M059J (cell line): ENCODE measurements at regions not wholly inside any gene's neighbourhood (a gene's known extent, or its start where the extent isn't known, plus 50 kb on each side); places are given as distances from the start of the nearest gene placed in this dataset.
"Not testable (repeated sequence)": the region's sequence is repeated elsewhere in the genome, so short reads cannot be mapped to it uniquely, and the experiment has no call there.

Experiments used
- DNase-seq: peaks from one replicate; pipeline ENCODE4 v3.0.0-alpha.2; 2012; ENCODE audit warnings: low read depth

- no peak for DNase-seq
These were observed 113.0 kb upstream of the DPP6 start for GRCh38 chr7:153939177-153939576.

- DNase-seq = no peak
These were observed 112.5 kb upstream of the DPP6 start for GRCh38 chr7:153939654-153940053.

GRCh38 chr7:153941061-153941460, 111.1 kb upstream of the DPP6 start:
- DNase-seq = no peak

- no peak for DNase-seq
These were observed 110.2 kb upstream of the DPP6 start for GRCh38 chr7:153942036-153942435.

GRCh38 chr7:153943457-153943856, 108.7 kb upstream of the DPP6 start:
- no peak for DNase-seq

- no peak for DNase-seq
These were observed 108.3 kb upstream of the DPP6 start for GRCh38 chr7:153943861-153944260.

- DNase-seq = no peak
These were observed 104.1 kb upstream of the DPP6 start for GRCh38 chr7:153948060-153948459.

GRCh38 chr7:153951316-153951715, 100.9 kb upstream of the DPP6 start:
- no peak for DNase-seq

GRCh38 chr7:153954477-153954876, 97.7 kb upstream of the DPP6 start:
- DNase-seq = no peak

- not testable (repeated sequence) for DNase-seq
These were observed 94.5 kb upstream of the DPP6 start for GRCh38 chr7:153957677-153958076.

GRCh38 chr7:153958381-153958780, 93.8 kb upstream of the DPP6 start:
- not testable (repeated sequence) for DNase-seq

- not testable (repeated sequence) for DNase-seq
These were observed 93.4 kb upstream of the DPP6 start for GRCh38 chr7:153958789-153959188.

- not testable (repeated sequence) for DNase-seq
These were observed 87.6 kb upstream of the DPP6 start for GRCh38 chr7:153964481-153965112.

GRCh38 chr7:153969016-153969415, 83.2 kb upstream of the DPP6 start:
- DNase-seq = not testable (repeated sequence)

- DNase-seq = not testable (repeated sequence)
These were observed 77.6 kb upstream of the DPP6 start for GRCh38 chr7:153974603-153975002.

GRCh38 chr7:153976745-153977144, 75.5 kb upstream of the DPP6 start:
- not testable (repeated sequence) for DNase-seq

GRCh38 chr7:153983186-153983585, 69.0 kb upstream of the DPP6 start:
- DNase-seq = not testable (repeated sequence)

- DNase-seq = not testable (repeated sequence)
These were observed 63.1 kb upstream of the DPP6 start for GRCh38 chr7:153989066-153989627.

GRCh38 chr7:153989742-153990425, 62.3 kb upstream of the DPP6 start:
- DNase-seq = not testable (repeated sequence)

GRCh38 chr7:153991471-153991870, 60.7 kb upstream of the DPP6 start:
- DNase-seq = not testable (repeated sequence)

GRCh38 chr7:153993402-153993801, 58.8 kb upstream of the DPP6 start:
- DNase-seq = not testable (repeated sequence)

- not testable (repeated sequence) for DNase-seq
These were observed 53.3 kb upstream of the DPP6 start for GRCh38 chr7:153998896-153999295.
